ENCODE measurements at regions not wholly inside any gene's neighbourhood (a gene's known extent, or its start where the extent isn't known, plus 50 kb on each side); places are given as distances from the start of the nearest gene placed in this dataset.

- no peak overlapping the region for H3K4me3 ChIP-seq (replicated peaks in 1 of 2; ENCODE audit: low read depth in 2 of 2, low read length in 2 of 2)
- no peak for TF ChIP-seq CTCF (IDR thresholded peaks at IDR 0.05; ENCODE audit: low read depth, low read length)
- DNase-seq (ENCODE audit: low read depth in 2 of 2), result no peak
Measured at GRCh38 chr17:79306424-79307318, 232.0 kb downstream of the ENGASE start.

GRCh38 chr17:79305768-79306423, 231.3 kb downstream of the ENGASE start:
- no peak for TF ChIP-seq CTCF (IDR thresholded peaks at IDR 0.05; ENCODE audit: low read depth, low read length)
- H3K4me3 ChIP-seq (replicated peaks in 1 of 2; ENCODE audit: low read depth in 2 of 2, low read length in 2 of 2), result no peak overlapping the region
- no peak for DNase-seq (ENCODE audit: low read depth in 2 of 2)

GRCh38 chr17:79305376-79305767, 230.7 kb downstream of the ENGASE start:
- no peak for TF ChIP-seq CTCF (IDR thresholded peaks at IDR 0.05; ENCODE audit: low read depth, low read length)
- H3K4me3 ChIP-seq (replicated peaks in 1 of 2; ENCODE audit: low read depth in 2 of 2, low read length in 2 of 2), result no peak overlapping the region
- no peak for DNase-seq (ENCODE audit: low read depth in 2 of 2)

GRCh38 chr17:79304884-79305283, 230.3 kb downstream of the ENGASE start:
- DNase-seq (ENCODE audit: low read depth in 2 of 2), result no peak
- no peak for TF ChIP-seq CTCF (IDR thresholded peaks at IDR 0.05; ENCODE audit: low read depth, low read length)
- no peak overlapping the region for H3K4me3 ChIP-seq (replicated peaks in 1 of 2; ENCODE audit: low read depth in 2 of 2, low read length in 2 of 2)

GRCh38 chr17:79303641-79304205, 229.1 kb downstream of the ENGASE start:
- no peak for TF ChIP-seq CTCF (IDR thresholded peaks at IDR 0.05; ENCODE audit: low read depth, low read length)
- H3K4me3 ChIP-seq (replicated peaks in 1 of 2; ENCODE audit: low read depth in 2 of 2, low read length in 2 of 2), result no peak overlapping the region
- no peak for DNase-seq (ENCODE audit: low read depth in 2 of 2)

- H3K4me3 ChIP-seq (replicated peaks in 1 of 2; ENCODE audit: low read depth in 2 of 2, low read length in 2 of 2), result no peak overlapping the region
- DNase-seq (ENCODE audit: low read depth in 2 of 2), result no peak
- no peak for TF ChIP-seq CTCF (IDR thresholded peaks at IDR 0.05; ENCODE audit: low read depth, low read length)
Measured at GRCh38 chr17:79301469-79301868, 226.8 kb downstream of the ENGASE start.

Measured in cardiac fibroblast (primary cell).